HCT116 (cell line): ENCODE measurements at regions not wholly inside any gene's neighbourhood (a gene's known extent, or its start where the extent isn't known, plus 50 kb on each side); places are given as distances from the start of the nearest gene placed in this dataset.
"Not testable (repeated sequence)": the region's sequence is repeated elsewhere in the genome, so short reads cannot be mapped to it uniquely, and the experiment has no call there.

Experiments
- ATAC-seq: fragments of 200-7000 bp; cut with Tn5 transposase; 2 replicates; pipeline ENCODE4 v1.9.1; 2020; ENCODE audit warnings: mild to moderate bottlenecking, moderate library complexity
- BruUV-seq: library from RNA; stranded (reverse); fragments of 400-500 nt; replicated peaks from 2 replicates; lab custom pipeline; 2021; lab: Mats Ljungman, UMichigan
- CTCF ChIA-PET: fragments of 300-600 bp; sonication (Branson Sonifier 250); formaldehyde crosslinking; loops from one replicate; lab custom pipeline; 2021; ENCODE audit warnings: antibody characterized with exemption; lab: Charles Lee
- POLR2A ChIA-PET: fragments of 300-600, 350-600 bp; sonication (Branson Sonifier 250); formaldehyde crosslinking; loops from one replicate; lab custom pipeline; 2021; ENCODE audit warnings: antibody characterized with exemption; lab: Charles Lee
- RAD21 ChIA-PET, 2 experiments: fragments of 300-600 bp; sonication (Branson Sonifier 250); formaldehyde crosslinking; loops; one replicate each; lab custom pipeline; 2023; ENCODE audit warnings: low total read pairs in 2 of 2; ENCODE audit not compliant: uncharacterized antibody in 2 of 2, unreplicated experiment in 2 of 2, low non-redundant PET in 1 of 2; lab: Charles Lee
- DNase-seq: peaks from one replicate; pipeline ENCODE4 v3.0.0-alpha.2; 2010; ENCODE audit warnings: low read depth, low spot score
- H2AFZ ChIP-seq: fragments of 200-600 bp; shearing (Covaris generic), sonication (generic); 2 replicates; pipeline ENCODE4 v1.6.1; 2017; ENCODE audit warnings: low read depth, mixed run types, mixed read lengths, antibody characterized with exemption, low read length; ENCODE audit not compliant: poor library complexity, severe bottlenecking
- H3K27ac ChIP-seq: 2 replicates; pipeline ENCODE4 v1.5.1; 2012; ENCODE audit warnings: low read depth, low read length
- H3K27me3 ChIP-seq: fragments of 200-600 bp; sonication (generic); 2 replicates; pipeline ENCODE4 v1.6.1; 2016; ENCODE audit warnings: mixed run types, low read length, mixed read lengths; ENCODE audit not compliant: insufficient read depth
- H3K36me3 ChIP-seq, 2 experiments: fragments of 200-500 bp in 1 of 2; fragments of 200-600 bp in 1 of 2; sonication (Bioruptor generic) in 1 of 2; sonication (generic) in 1 of 2; 2 replicates each; pipeline versions ENCODE4 v1.5.1 to v1.6.1; 2014 to 2016; ENCODE audit warnings: low read length in 2 of 2, inconsistent platforms in 1 of 2, mixed read lengths in 1 of 2, mixed run types in 1 of 2; ENCODE audit not compliant: insufficient read depth in 2 of 2, control insufficient read depth in 1 of 2
- H3K4me1 ChIP-seq, 2 experiments: fragments of 200-600 bp in 1 of 2; sonication (generic) in 1 of 2; 2 replicates each; pipeline versions ENCODE4 v1.5.1 to v1.6.1; 2012 to 2017; ENCODE audit warnings: low read length in 2 of 2, inconsistent platforms in 1 of 2, mild to moderate bottlenecking in 1 of 2, mixed read lengths in 1 of 2, mixed run types in 1 of 2, moderate library complexity in 1 of 2; ENCODE audit not compliant: insufficient read depth in 2 of 2, control insufficient read depth in 1 of 2
- H3K4me2 ChIP-seq: fragments of 200-600 bp; sonication (generic); 2 replicates; pipeline ENCODE4 v1.6.1; 2017; ENCODE audit warnings: mixed run types, low read length, mixed read lengths
- H3K4me3 ChIP-seq, 2 experiments: fragments of 200-600 bp in 1 of 2; sonication (generic) in 1 of 2; replicated peaks in 1 of 2; 2 replicates each; pipeline ENCODE4 v1.5.1; 2011 to 2016; ENCODE audit warnings: low read length in 2 of 2, control low read depth in 1 of 2, low read depth in 1 of 2, mild to moderate bottlenecking in 1 of 2, mixed read lengths in 1 of 2, mixed run types in 1 of 2
- H3K79me2 ChIP-seq: fragments of 200-600 bp; sonication (generic); 2 replicates; pipeline ENCODE4 v1.6.1; 2017; ENCODE audit warnings: mild to moderate bottlenecking, mixed run types, low read length, moderate library complexity, mixed read lengths; ENCODE audit not compliant: insufficient read depth
- H3K9ac ChIP-seq: fragments of 200-600 bp; sonication (generic); 2 replicates; pipeline ENCODE4 v1.6.1; 2016; ENCODE audit warnings: low read length, mixed read lengths
- H3K9me2 ChIP-seq: fragments of 200-600 bp; sonication (generic), shearing (Covaris generic); 2 replicates; pipeline ENCODE4 v1.6.1; 2017; ENCODE audit warnings: mixed run types, mild to moderate bottlenecking, moderate library complexity; ENCODE audit not compliant: insufficient read depth
- H3K9me3 ChIP-seq, 2 experiments: fragments of 200-500 bp in 1 of 2; fragments of 200-600 bp in 1 of 2; sonication (Bioruptor generic) in 1 of 2; sonication (generic) in 1 of 2; 2 replicates each; pipeline ENCODE4 v1.6.1; 2014 to 2017; ENCODE audit warnings: low read length in 2 of 2, mixed read lengths in 2 of 2, inconsistent platforms in 1 of 2, low read depth in 1 of 2, mild to moderate bottlenecking in 1 of 2, mixed run types in 1 of 2, moderate library complexity in 1 of 2; ENCODE audit not compliant: control insufficient read depth in 1 of 2, insufficient read depth in 1 of 2
- H4K20me1 ChIP-seq: fragments of 200-600 bp; sonication (generic), shearing (Covaris generic); 2 replicates; pipeline ENCODE4 v1.6.1; 2017; ENCODE audit warnings: mixed run types, mild to moderate bottlenecking, moderate library complexity; ENCODE audit not compliant: insufficient read depth
- CBX3 ChIP-seq: IDR thresholded peaks from 2 replicates; pipeline ENCODE4 v1.6.1; 2012; ENCODE audit warnings: low read depth
- EZH2phosphoT487 ChIP-seq: fragments of 200-600 bp; IDR thresholded peaks from 2 replicates; pipeline ENCODE4 v1.6.1; 2018; ENCODE audit warnings: antibody characterized with exemption, borderline replicate concordance
- FOSL1 ChIP-seq: IDR thresholded peaks from 2 replicates; pipeline ENCODE4 v1.6.1; 2012; ENCODE audit warnings: low read depth
- JUND ChIP-seq: IDR thresholded peaks from 2 replicates; pipeline ENCODE4 v1.6.1; 2012
- SRF ChIP-seq: IDR thresholded peaks from 2 replicates; pipeline ENCODE4 v1.6.1; 2012; ENCODE audit warnings: low read depth
- TCF7L2 ChIP-seq: IDR thresholded peaks from 2 replicates; pipeline ENCODE4 v1.7.0; 2011; ENCODE audit warnings: borderline replicate concordance, inconsistent platforms; ENCODE audit not compliant: insufficient read depth, insufficient read length; ENCODE audit errors: extremely low read depth
- YY1 ChIP-seq: IDR thresholded peaks from 2 replicates; pipeline ENCODE4 v1.6.1; 2011; ENCODE audit warnings: low read length, low read depth, moderate library complexity, mild to moderate bottlenecking; ENCODE audit not compliant: insufficient replicate concordance; ENCODE audit errors: extremely low read depth
- ZBTB33 ChIP-seq: IDR thresholded peaks from 2 replicates; pipeline ENCODE4 v1.6.1; 2011; ENCODE audit warnings: mild to moderate bottlenecking, low read length, moderate library complexity; ENCODE audit not compliant: insufficient replicate concordance; ENCODE audit errors: extremely low read depth
- ZNF274 ChIP-seq: fragments of 200-500 bp; sonication (Bioruptor generic); IDR thresholded peaks from 2 replicates; pipeline ENCODE4 v1.6.1; 2014; ENCODE audit warnings: mild to moderate bottlenecking, low read depth, low read length, inconsistent platforms
- intact Hi-C: fragments of 100-400 bp; cut with micrococcal nuclease; formaldehyde crosslinking; loops from 2 replicates; pipeline ENCODE4 v1.10.0; 2022
- TF ChIP-seq, protein P1 (sequence below), 3 experiments: fragments of 200-600 bp in 1 of 3; sonication (generic) in 1 of 3; IDR thresholded peaks in 2 of 3; conservative IDR thresholded peaks in 1 of 3; 2 replicates each; pipeline ENCODE4 v1.5.1; 2012 to 2017; ENCODE audit warnings: low read depth in 2 of 3, low read length in 2 of 3, antibody characterized with exemption in 1 of 3, borderline replicate concordance in 1 of 3, control low read depth in 1 of 3, mild to moderate bottlenecking in 1 of 3, mixed read lengths in 1 of 3, mixed run types in 1 of 3, moderate library complexity in 1 of 3; ENCODE audit not compliant: insufficient read depth in 1 of 3

- TF ChIP-seq CBX3 (no peak), FOSL1 (no peak), EZH2phosphoT487 (no peak), TCF7L2 (no peak), ZNF274 (no peak), SRF (no peak), ZBTB33 (no peak), YY1 (no peak), JUND (no peak)
- TF ChIP-seq, protein P1, sequence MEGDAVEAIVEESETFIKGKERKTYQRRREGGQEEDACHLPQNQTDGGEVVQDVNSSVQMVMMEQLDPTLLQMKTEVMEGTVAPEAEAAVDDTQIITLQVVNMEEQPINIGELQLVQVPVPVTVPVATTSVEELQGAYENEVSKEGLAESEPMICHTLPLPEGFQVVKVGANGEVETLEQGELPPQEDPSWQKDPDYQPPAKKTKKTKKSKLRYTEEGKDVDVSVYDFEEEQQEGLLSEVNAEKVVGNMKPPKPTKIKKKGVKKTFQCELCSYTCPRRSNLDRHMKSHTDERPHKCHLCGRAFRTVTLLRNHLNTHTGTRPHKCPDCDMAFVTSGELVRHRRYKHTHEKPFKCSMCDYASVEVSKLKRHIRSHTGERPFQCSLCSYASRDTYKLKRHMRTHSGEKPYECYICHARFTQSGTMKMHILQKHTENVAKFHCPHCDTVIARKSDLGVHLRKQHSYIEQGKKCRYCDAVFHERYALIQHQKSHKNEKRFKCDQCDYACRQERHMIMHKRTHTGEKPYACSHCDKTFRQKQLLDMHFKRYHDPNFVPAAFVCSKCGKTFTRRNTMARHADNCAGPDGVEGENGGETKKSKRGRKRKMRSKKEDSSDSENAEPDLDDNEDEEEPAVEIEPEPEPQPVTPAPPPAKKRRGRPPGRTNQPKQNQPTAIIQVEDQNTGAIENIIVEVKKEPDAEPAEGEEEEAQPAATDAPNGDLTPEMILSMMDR (IDR thresholded peaks at IDR 0.05 in 2 of 3, conservative IDR thresholded peaks at IDR 0.05 in 1 of 3; ENCODE audit: borderline replicate concordance in 1 of 3, insufficient read depth in 1 of 3, low read depth in 2 of 3, low read length in 2 of 3): no peak
- Histone ChIP-seq H3K9ac (no peak overlapping the region), H3K27me3 (no peaks in the 10 kb centered on the region), H3K9me3 (no peaks in the 10 kb centered on the region), H3K9me2 (no peaks in the 10 kb centered on the region), H3K4me2 (no peak overlapping the region), H2AFZ (no peak overlapping the region), H3K4me3 (no peak overlapping the region), H4K20me1 (no peaks in the 10 kb centered on the region), H3K36me3 (no peaks in the 10 kb centered on the region), H3K27ac (no peak overlapping the region), H3K79me2 (no peaks in the 10 kb centered on the region), H3K4me1 (no peaks in the 10 kb centered on the region)
- ChIA-PET RAD21 (no interaction called here), POLR2A (no interaction called here), CTCF (no interaction called here)
- ATAC-seq: no peak
- intact Hi-C loops: no loop called here
- DNase-seq: no peak
- no TSS peak for BruUV-seq
Measured at GRCh38 chr1:221256773-221257172, 377.5 kb downstream of the HLX start.

- H3K36me3 ChIP-seq, intact Hi-C loops, H3K9me2 ChIP-seq, H3K79me2 ChIP-seq, POLR2A ChIA-PET, H4K20me1 ChIP-seq, H3K27ac ChIP-seq, H3K4me1 ChIP-seq, H3K4me3 ChIP-seq, H3K4me2 ChIP-seq, RAD21 ChIA-PET, H3K9me3 ChIP-seq, H2AFZ ChIP-seq, CTCF ChIA-PET, BruUV-seq, DNase-seq, H3K27me3 ChIP-seq, ATAC-seq, H3K9ac ChIP-seq: not testable (repeated sequence)
Measured at GRCh38 chr1:221257548-221257947, 378.3 kb downstream of the HLX start.

DNA sequence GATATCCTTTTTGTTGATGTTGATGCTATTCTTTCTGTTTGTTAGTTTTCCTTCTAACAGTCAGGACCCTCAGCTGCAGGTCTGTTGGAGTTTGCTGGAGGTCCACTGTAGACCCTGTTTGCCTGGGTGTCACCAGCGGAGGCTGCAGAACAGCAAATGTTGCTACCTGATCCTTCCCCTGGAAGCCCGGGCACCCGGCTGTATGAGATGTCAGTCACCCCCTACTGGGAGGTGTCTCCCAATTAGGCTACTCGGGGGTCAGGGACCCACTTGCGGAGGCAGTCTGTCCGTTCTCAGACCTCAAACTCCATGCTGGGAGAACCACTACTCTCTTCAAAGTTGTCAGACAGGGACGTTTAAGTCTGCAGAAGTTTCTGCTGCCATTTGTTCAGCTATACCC lies 383.4 kb downstream of the HLX start:
- ATAC-seq, H3K9me2 ChIP-seq, H3K9ac ChIP-seq, H3K27me3 ChIP-seq, H3K36me3 ChIP-seq, DNase-seq, H2AFZ ChIP-seq, POLR2A ChIA-PET, RAD21 ChIA-PET, H4K20me1 ChIP-seq, H3K27ac ChIP-seq, H3K9me3 ChIP-seq, H3K4me1 ChIP-seq, H3K4me3 ChIP-seq, H3K79me2 ChIP-seq, BruUV-seq, H3K4me2 ChIP-seq: not testable (repeated sequence)
- intact Hi-C loops: loop anchor here (5.0 kb wide), 1 partner anchor 1195 kb away; no protein-coding TSS in a partner anchor
- CTCF ChIA-PET: interaction anchor here (2.0 to 2.3 kb wide), 2 partner anchors 172 to 1193 kb away, joined by 12 to 41 read pairs; no protein-coding TSS in a partner anchor
